ENCODE measurements at regions not wholly inside any gene's neighbourhood (a gene's known extent, or its start where the extent isn't known, plus 50 kb on each side); places are given as distances from the start of the nearest gene placed in this dataset.

DNA sequence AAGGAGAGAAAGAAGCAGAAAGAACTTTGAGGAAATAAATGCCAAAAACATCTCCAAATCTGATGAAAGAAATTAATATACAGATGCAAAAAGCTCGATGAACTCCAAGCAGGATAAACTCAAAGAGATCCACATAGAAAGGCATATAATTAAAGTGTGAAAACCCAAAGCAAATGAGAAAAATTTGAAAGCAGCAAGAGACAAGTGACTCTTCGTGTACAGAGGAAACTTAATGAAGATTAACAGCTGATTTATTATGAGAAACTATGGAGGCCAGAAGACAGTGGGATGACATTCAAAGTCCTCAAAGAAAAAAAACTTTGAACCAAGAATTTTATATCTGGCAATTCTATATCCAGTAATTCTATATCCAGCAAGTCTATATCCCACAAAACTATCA, 163.0 kb upstream of the TMCC3 start:
- ATAC-seq (no peak), DNase-seq (no peak)
- Histone ChIP-seq H3K4me3 (ENCODE audit: low read length) (no peak overlapping the region), H3K27me3 (ENCODE audit: control insufficient read depth, insufficient read depth) (no peaks in the 10 kb centered on the region), H3K9me3 (ENCODE audit: control insufficient read depth, low read length) (no peaks in the 10 kb centered on the region), H3K4me1 (ENCODE audit: control insufficient read depth, insufficient read depth, low read length) (no peaks in the 10 kb centered on the region), H3K27ac (ENCODE audit: low read length) (no peak overlapping the region)
- intact Hi-C loops (cut with DNase I) = no loop called here
- 33% methylated on average over 2 of the region's 2 CpGs for WGBS

DNA sequence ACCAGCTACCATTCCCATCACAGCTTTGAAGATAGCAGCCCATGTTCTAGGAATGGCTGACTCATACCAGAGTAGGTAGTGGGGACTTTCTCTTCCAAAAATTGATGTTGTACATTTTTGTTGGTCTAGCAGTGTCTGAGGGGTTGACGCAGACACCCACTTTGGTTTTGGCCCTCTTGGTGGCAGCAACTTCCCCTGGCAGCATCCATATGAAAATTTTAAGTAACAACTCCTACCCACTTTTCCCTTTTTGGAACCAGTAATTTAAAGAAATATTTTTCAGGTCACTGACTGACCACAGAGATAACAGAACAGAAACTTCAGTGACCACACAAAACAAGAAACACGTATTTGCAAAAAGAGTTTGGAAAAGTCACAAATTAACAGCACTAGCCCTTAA, 162.0 kb upstream of the TMCC3 start:
- intact Hi-C loops (cut with DNase I) = no loop called here
- Histone ChIP-seq H3K4me1 (ENCODE audit: control insufficient read depth, insufficient read depth, low read length) (no peaks in the 10 kb centered on the region), H3K27me3 (ENCODE audit: control insufficient read depth, insufficient read depth) (no peaks in the 10 kb centered on the region), H3K9me3 (ENCODE audit: control insufficient read depth, low read length) (no peaks in the 10 kb centered on the region), H3K27ac (ENCODE audit: low read length) (no peak overlapping the region), H3K4me3 (ENCODE audit: low read length) (no peak overlapping the region)
- no peak for DNase-seq
- ATAC-seq = no peak
- WGBS = 90% methylated on average over 2 of the region's 2 CpGs

GRCh38 chr12:94811611-94812010, 161.3 kb upstream of the TMCC3 start:
- intact Hi-C loops (cut with DNase I) = no loop called here
- H3K27ac ChIP-seq (ENCODE audit: low read length) = no peak overlapping the region
- H3K4me1 ChIP-seq (ENCODE audit: control insufficient read depth, insufficient read depth, low read length) = no peaks in the 10 kb centered on the region
- no peaks in the 10 kb centered on the region for H3K9me3 ChIP-seq (ENCODE audit: control insufficient read depth, low read length)
- H3K27me3 ChIP-seq (ENCODE audit: control insufficient read depth, insufficient read depth) = no peaks in the 10 kb centered on the region
- DNase-seq (no peak), ATAC-seq (no peak)
- H3K4me3 ChIP-seq (ENCODE audit: low read length) = no peak overlapping the region

- Histone ChIP-seq H3K4me3 (ENCODE audit: low read length) (no peak overlapping the region), H3K4me1 (ENCODE audit: control insufficient read depth, insufficient read depth, low read length) (no peaks in the 10 kb centered on the region), H3K27me3 (ENCODE audit: control insufficient read depth, insufficient read depth) (no peaks in the 10 kb centered on the region), H3K27ac (ENCODE audit: low read length) (no peak overlapping the region), H3K9me3 (ENCODE audit: control insufficient read depth, low read length) (no peaks in the 10 kb centered on the region)
- DNase-seq (no peak), ATAC-seq (no peak)
- intact Hi-C loops (cut with DNase I) = no loop called here
These were observed 157.6 kb upstream of the TMCC3 start for GRCh38 chr12:94807951-94808350.

- H3K9me3 ChIP-seq (ENCODE audit: control insufficient read depth, low read length) = no peaks in the 10 kb centered on the region
- intact Hi-C loops (cut with DNase I) = no loop called here
- WGBS = 95% methylated on average over 6 of the region's 6 CpGs
These were observed 156.3 kb upstream of the TMCC3 start for GRCh38 chr12:94806617-94807016.

DNA sequence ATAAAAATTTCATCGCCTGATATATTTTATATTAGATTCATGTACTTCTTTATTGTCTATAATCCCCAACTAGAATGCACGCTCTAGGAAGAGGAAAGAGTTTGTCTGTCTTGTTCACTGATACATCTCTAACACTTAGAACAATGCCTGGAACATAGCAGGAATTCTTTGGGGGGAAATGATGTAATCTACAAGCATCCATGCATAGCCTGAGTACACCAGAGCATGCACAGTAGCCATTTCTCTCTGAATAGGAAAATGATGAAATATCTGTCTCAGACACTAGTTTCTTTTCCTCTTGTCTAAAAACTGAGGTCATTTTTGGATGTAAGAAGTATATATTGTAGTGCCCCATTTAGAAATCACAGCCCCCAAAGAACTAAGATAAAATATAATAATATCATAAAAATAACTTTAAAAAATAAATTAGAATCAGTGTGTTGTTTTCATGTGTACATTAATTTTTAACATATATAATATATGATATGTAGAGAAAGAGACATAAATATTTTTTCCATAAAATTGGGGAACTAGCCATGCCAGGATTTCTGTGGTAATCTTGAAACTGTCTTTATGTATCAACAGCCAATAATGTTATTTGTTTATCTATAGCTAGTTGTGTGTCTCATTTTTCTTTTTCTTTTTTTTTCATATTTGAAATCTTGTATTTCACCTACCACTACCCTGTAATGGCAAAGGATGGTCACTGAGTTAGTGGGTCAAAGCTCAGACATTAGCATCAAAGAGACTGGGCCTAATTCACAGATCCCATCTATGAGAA, 155.6 kb upstream of the TMCC3 start:
- H3K27me3 ChIP-seq (ENCODE audit: control insufficient read depth, insufficient read depth) = no peaks in the 10 kb centered on the region
- H3K4me1 ChIP-seq (ENCODE audit: control insufficient read depth, insufficient read depth, low read length) = no peaks in the 10 kb centered on the region
- H3K9me3 ChIP-seq (ENCODE audit: control insufficient read depth, low read length) = no peaks in the 10 kb centered on the region
- 68% methylated on average over 2 of the region's 2 CpGs for WGBS
- peak; percentile 24 to 48 for ATAC-seq
- intact Hi-C loops (cut with DNase I) = no loop called here
- no peak overlapping the region for H3K4me3 ChIP-seq (ENCODE audit: low read length)
- DNase-seq = no peak
- H3K27ac ChIP-seq (ENCODE audit: low read length) = no peak overlapping the region

More at GRCh38 chr12:94806617-94807016, 156.3 kb upstream of the TMCC3 start:
- DNase-seq = no peak
- H3K27me3 ChIP-seq (ENCODE audit: control insufficient read depth, insufficient read depth) = no peaks in the 10 kb centered on the region
- no peak for ATAC-seq
- no peaks in the 10 kb centered on the region for H3K4me1 ChIP-seq (ENCODE audit: control insufficient read depth, insufficient read depth, low read length)
- H3K4me3 ChIP-seq (ENCODE audit: low read length) = no peak overlapping the region
- no peak overlapping the region for H3K27ac ChIP-seq (ENCODE audit: low read length)

GRCh38 chr12:94803939-94804338, 153.6 kb upstream of the TMCC3 start:
- intact Hi-C loops (cut with DNase I) = no loop called here
- Histone ChIP-seq H3K4me3 (ENCODE audit: low read length) (no peak overlapping the region), H3K27me3 (ENCODE audit: control insufficient read depth, insufficient read depth) (no peaks in the 10 kb centered on the region), H3K9me3 (ENCODE audit: control insufficient read depth, low read length) (no peaks in the 10 kb centered on the region), H3K27ac (ENCODE audit: low read length) (no peak overlapping the region), H3K4me1 (ENCODE audit: control insufficient read depth, insufficient read depth, low read length) (no peaks in the 10 kb centered on the region)
- ATAC-seq (no peak), DNase-seq (no peak)
- WGBS = 59% methylated on average over 4 of the region's 4 CpGs

- WGBS = 94% methylated on average over 3 of the region's 3 CpGs
- DNase-seq (no peak), ATAC-seq (no peak)
- Histone ChIP-seq H3K4me1 (ENCODE audit: control insufficient read depth, insufficient read depth, low read length) (no peaks in the 10 kb centered on the region), H3K9me3 (ENCODE audit: control insufficient read depth, low read length) (no peaks in the 10 kb centered on the region), H3K27me3 (ENCODE audit: control insufficient read depth, insufficient read depth) (no peaks in the 10 kb centered on the region), H3K4me3 (ENCODE audit: low read length) (no peak overlapping the region), H3K27ac (ENCODE audit: low read length) (no peak overlapping the region)
- intact Hi-C loops (cut with DNase I) = no loop called here
These were observed 152.4 kb upstream of the TMCC3 start for GRCh38 chr12:94802796-94803195.

- no peaks in the 10 kb centered on the region for H3K4me1 ChIP-seq (ENCODE audit: control insufficient read depth, insufficient read depth, low read length)
- H3K4me3 ChIP-seq (ENCODE audit: low read length) = no peak overlapping the region
- DNase-seq = no peak
- intact Hi-C loops (cut with DNase I) = no loop called here
- no peaks in the 10 kb centered on the region for H3K27me3 ChIP-seq (ENCODE audit: control insufficient read depth, insufficient read depth)
- no peak for ATAC-seq
- no peaks in the 10 kb centered on the region for H3K9me3 ChIP-seq (ENCODE audit: control insufficient read depth, low read length)
- no peak overlapping the region for H3K27ac ChIP-seq (ENCODE audit: low read length)
- WGBS = 82% methylated on average over 4 of the region's 4 CpGs
These were observed 151.4 kb upstream of the TMCC3 start for GRCh38 chr12:94801745-94802144.

- DNase-seq (no peak), ATAC-seq (no peak)
- WGBS = 92% methylated on average over 2 of the region's 2 CpGs
- H3K4me1 ChIP-seq (ENCODE audit: control insufficient read depth, insufficient read depth, low read length) = peaks cover 3% of the 10 kb centered on the region
- H3K9me3 ChIP-seq (ENCODE audit: control insufficient read depth, low read length) = no peaks in the 10 kb centered on the region
- no peak overlapping the region for H3K27ac ChIP-seq (ENCODE audit: low read length)
- no peaks in the 10 kb centered on the region for H3K27me3 ChIP-seq (ENCODE audit: control insufficient read depth, insufficient read depth)
- intact Hi-C loops (cut with DNase I) = no loop called here
- no peak overlapping the region for H3K4me3 ChIP-seq (ENCODE audit: low read length)
These were observed 148.8 kb upstream of the TMCC3 start for GRCh38 chr12:94799136-94799535.

- H3K27ac ChIP-seq (ENCODE audit: low read length) = no peak overlapping the region
- H3K4me1 ChIP-seq (ENCODE audit: control insufficient read depth, insufficient read depth, low read length) = peaks cover 3% of the 10 kb centered on the region
- DNase-seq = no peak
- H3K9me3 ChIP-seq (ENCODE audit: control insufficient read depth, low read length) = no peaks in the 10 kb centered on the region
- intact Hi-C loops (cut with DNase I) = no loop called here
- no peak overlapping the region for H3K4me3 ChIP-seq (ENCODE audit: low read length)
- no peak for ATAC-seq
- no peaks in the 10 kb centered on the region for H3K27me3 ChIP-seq (ENCODE audit: control insufficient read depth, insufficient read depth)
- WGBS = 77% methylated on average over 1 of the region's 1 CpG
These were observed 147.8 kb upstream of the TMCC3 start for GRCh38 chr12:94798113-94798512.

DNA sequence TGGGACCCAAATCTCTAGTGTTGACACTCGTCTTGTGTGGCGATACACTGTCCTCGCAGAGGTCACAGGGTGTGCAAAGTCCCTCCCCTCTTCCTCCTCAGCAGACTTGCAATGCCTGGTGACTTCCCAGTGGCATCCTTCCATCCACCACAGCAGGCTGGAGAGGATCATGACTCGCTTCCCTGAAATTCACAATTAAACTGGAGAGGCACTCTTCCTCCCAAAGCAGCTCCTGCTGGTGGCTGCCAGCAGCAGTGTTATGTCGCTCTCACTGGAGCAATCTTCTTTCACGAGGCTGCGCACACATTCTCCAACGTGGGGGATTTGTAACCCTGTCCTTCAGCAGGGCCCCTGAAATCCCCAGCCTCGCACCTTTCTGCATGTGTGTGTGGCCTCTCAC, 145.2 kb upstream of the TMCC3 start:
- peaks cover 3% of the 10 kb centered on the region for H3K4me1 ChIP-seq (ENCODE audit: control insufficient read depth, insufficient read depth, low read length)
- no peaks in the 10 kb centered on the region for H3K27me3 ChIP-seq (ENCODE audit: control insufficient read depth, insufficient read depth)
- H3K9me3 ChIP-seq (ENCODE audit: control insufficient read depth, low read length) = no peaks in the 10 kb centered on the region
- 55% methylated on average over 9 of the region's 9 CpGs for WGBS
- intact Hi-C loops (cut with DNase I) = no loop called here
- ATAC-seq (peak; percentile 51 to 59), DNase-seq (peak in 1 of 3 donors; percentile 58)
- peak overlapping the region; percentile 26 for H3K27ac ChIP-seq (ENCODE audit: low read length)
- H3K4me3 ChIP-seq (ENCODE audit: low read length) = no peak overlapping the region
